Astrocyte (in vitro differentiated cells and primary cell): ENCODE measurements at regions not wholly inside any gene's neighbourhood (a gene's known extent, or its start where the extent isn't known, plus 50 kb on each side); places are given as distances from the start of the nearest gene placed in this dataset.

Experiments
- DNase-seq: peaks from one replicate; pipeline ENCODE4 v3.0.0-alpha.2; 2010; ENCODE audit warnings: low read depth
- FAIRE-seq: peaks from 2 replicates; lab custom pipeline; 2011; peaks lifted over from hg19 to GRCh38; lab: Jason Lieb, UNC
- H2AFZ ChIP-seq: 2 replicates; pipeline ENCODE4 v1.6.0; 2012; ENCODE audit warnings: low read depth, low read length, inconsistent platforms
- H3K27ac ChIP-seq: 2 replicates; pipeline ENCODE4 v1.5.1; 2011; ENCODE audit warnings: low read depth, low read length, inconsistent platforms
- H3K27me3 ChIP-seq: 2 replicates; pipeline ENCODE4 v1.6.0; 2011; ENCODE audit warnings: low read length, inconsistent platforms; ENCODE audit not compliant: insufficient read depth
- H3K36me3 ChIP-seq: 2 replicates; pipeline ENCODE4 v1.5.1; 2011; ENCODE audit warnings: low read length, inconsistent platforms; ENCODE audit not compliant: insufficient read depth
- H3K4me1 ChIP-seq: 2 replicates; pipeline ENCODE4 v1.5.1; 2011; ENCODE audit warnings: low read length, inconsistent platforms; ENCODE audit not compliant: insufficient read depth
- H3K4me2 ChIP-seq: 2 replicates; pipeline ENCODE4 v1.6.0; 2012; ENCODE audit warnings: low read length, inconsistent platforms
- H3K4me3 ChIP-seq: 2 replicates; pipeline ENCODE4 v1.5.1; 2011; ENCODE audit warnings: low read depth, mild to moderate bottlenecking, low read length, inconsistent platforms; ENCODE audit not compliant: insufficient read depth
- H3K79me2 ChIP-seq: 2 replicates; pipeline ENCODE4 v1.6.0; 2012; ENCODE audit warnings: mild to moderate bottlenecking, low read length, inconsistent platforms; ENCODE audit not compliant: insufficient read depth
- H3K9ac ChIP-seq: 2 replicates; pipeline ENCODE4 v1.6.0; 2012; ENCODE audit warnings: mild to moderate bottlenecking, low read length, inconsistent platforms
- H3K9me3 ChIP-seq: 2 replicates; pipeline ENCODE4 v1.5.1; 2012; ENCODE audit warnings: low read depth, mild to moderate bottlenecking, low read length, inconsistent platforms; ENCODE audit not compliant: insufficient read depth
- H4K20me1 ChIP-seq: 2 replicates; pipeline ENCODE4 v1.6.0; 2012; ENCODE audit warnings: low read length, inconsistent platforms; ENCODE audit not compliant: insufficient read depth
- H3K27ac Mint-ChIP-seq: one replicate; pipeline ENCODE4 v1.8.0; 2021; ENCODE audit warnings: mild to moderate bottlenecking, mixed read lengths; ENCODE audit not compliant: unreplicated experiment
- H3K27me3 Mint-ChIP-seq: one replicate; pipeline ENCODE4 v1.8.0; 2021; ENCODE audit warnings: low read depth, mixed read lengths; ENCODE audit not compliant: unreplicated experiment
- H3K36me3 Mint-ChIP-seq: one replicate; pipeline ENCODE4 v1.8.0; 2021; ENCODE audit warnings: low read depth, mixed read lengths; ENCODE audit not compliant: unreplicated experiment
- H3K4me1 Mint-ChIP-seq: one replicate; pipeline ENCODE4 v1.8.0; 2021; ENCODE audit warnings: low read depth, mixed read lengths; ENCODE audit not compliant: unreplicated experiment
- H3K4me3 Mint-ChIP-seq: one replicate; pipeline ENCODE4 v1.8.0; 2021; ENCODE audit warnings: mild to moderate bottlenecking, moderate library complexity, mixed read lengths; ENCODE audit not compliant: unreplicated experiment
- H3K9me3 Mint-ChIP-seq: one replicate; pipeline ENCODE4 v1.8.0; 2021; ENCODE audit warnings: mild to moderate bottlenecking, mixed read lengths; ENCODE audit not compliant: unreplicated experiment
- CTCF ChIP-seq: IDR thresholded peaks from 2 replicates; pipeline ENCODE4 v1.5.1; 2011; ENCODE audit warnings: low read depth, mild to moderate bottlenecking, inconsistent platforms, low read length, moderate library complexity; ENCODE audit not compliant: insufficient read depth
- EZH2 ChIP-seq: IDR thresholded peaks from 2 replicates; pipeline ENCODE4 v1.6.1; 2012; ENCODE audit warnings: mild to moderate bottlenecking, low read length, inconsistent platforms; ENCODE audit not compliant: insufficient read depth

- H3K4me1 Mint-ChIP-seq = peaks cover 21% of the 10 kb centered on the region
- peak; percentile 86 for DNase-seq
- H3K4me3 Mint-ChIP-seq = no peak overlapping the region
- Histone ChIP-seq H3K27me3 (no peaks in the 10 kb centered on the region), H3K9me3 (no peaks in the 10 kb centered on the region), H3K4me2 (peak overlapping the region; percentile 50), H4K20me1 (no peaks in the 10 kb centered on the region), H3K9ac (no peak overlapping the region), H3K4me3 (no peak overlapping the region), H3K36me3 (no peaks in the 10 kb centered on the region), H2AFZ (peak overlapping the region; percentile 23), H3K27ac (peak overlapping the region; percentile 31), H3K79me2 (no peaks in the 10 kb centered on the region), H3K4me1 (peaks cover 15% of the 10 kb centered on the region)
- H3K27ac Mint-ChIP-seq = peak overlapping the region; percentile 90
- TF ChIP-seq EZH2 (no peak), CTCF (no peak)
- H3K36me3 Mint-ChIP-seq = peaks cover 3% of the 10 kb centered on the region
- H3K9me3 Mint-ChIP-seq = no peaks in the 10 kb centered on the region
- FAIRE-seq = peak; percentile 69
- H3K27me3 Mint-ChIP-seq = no peaks in the 10 kb centered on the region
These were observed 66.1 kb upstream of the PRICKLE2 start for GRCh38 chr3:64291345-64291744.

GRCh38 chr3:64290864-64291263, 65.6 kb upstream of the PRICKLE2 start:
- TF ChIP-seq CTCF = no peak
- TF ChIP-seq EZH2 = no peak
- Mint-ChIP-seq H3K4me1 (peaks cover 20% of the 10 kb centered on the region), H3K9me3 (no peaks in the 10 kb centered on the region), H3K4me3 (no peak overlapping the region), H3K27ac (peak overlapping the region; percentile 90), H3K36me3 (peaks cover 3% of the 10 kb centered on the region), H3K27me3 (no peaks in the 10 kb centered on the region)
- FAIRE-seq = no peak
- Histone ChIP-seq H3K27ac (peak overlapping the region; percentile 31), H3K9ac (no peak overlapping the region), H3K27me3 (no peaks in the 10 kb centered on the region), H3K79me2 (no peaks in the 10 kb centered on the region), H2AFZ (peak overlapping the region; percentile 23), H3K4me2 (peak overlapping the region; percentile 50), H3K36me3 (no peaks in the 10 kb centered on the region), H3K4me1 (peaks cover 15% of the 10 kb centered on the region), H4K20me1 (no peaks in the 10 kb centered on the region), H3K9me3 (no peaks in the 10 kb centered on the region), H3K4me3 (no peak overlapping the region)
- DNase-seq = no peak

GRCh38 chr3:64290161-64290560, 64.9 kb upstream of the PRICKLE2 start:
- no peaks in the 10 kb centered on the region for H3K27me3 Mint-ChIP-seq
- TF ChIP-seq EZH2 (no peak), CTCF (no peak)
- Histone ChIP-seq H3K9me3 (no peaks in the 10 kb centered on the region), H3K36me3 (no peaks in the 10 kb centered on the region), H3K4me3 (no peak overlapping the region), H4K20me1 (no peaks in the 10 kb centered on the region), H3K9ac (no peak overlapping the region), H3K4me2 (no peak overlapping the region), H3K27ac (no peak overlapping the region), H3K27me3 (no peaks in the 10 kb centered on the region), H3K4me1 (peaks cover 9% of the 10 kb centered on the region), H3K79me2 (no peaks in the 10 kb centered on the region), H2AFZ (no peak overlapping the region)
- peaks cover 4% of the 10 kb centered on the region for H3K36me3 Mint-ChIP-seq
- FAIRE-seq (no peak), DNase-seq (no peak)
- H3K4me3 Mint-ChIP-seq = no peak overlapping the region
- peaks cover 13% of the 10 kb centered on the region for H3K4me1 Mint-ChIP-seq
- H3K9me3 Mint-ChIP-seq = no peaks in the 10 kb centered on the region
- H3K27ac Mint-ChIP-seq = no peak overlapping the region
